ENCODE measurements at regions not wholly inside any gene's neighbourhood (a gene's known extent, or its start where the extent isn't known, plus 50 kb on each side); places are given as distances from the start of the nearest gene placed in this dataset.
A peak's percentile ranks its signal among the peaks of the same experiment; 100 is the strongest.

- peaks cover 0 to 12% of the 10 kb centered on the region in 2 donors for H3K9me3 ChIP-seq
- no peaks in the 10 kb centered on the region for H3K27me3 ChIP-seq
- DNase-seq (ENCODE audit: low spot score), result peak; percentile 72
- H3K4me1 ChIP-seq, result peaks cover 0 to 16% of the 10 kb centered on the region in 2 donors
- no peak for TF ChIP-seq CTCF (IDR thresholded peaks at IDR 0.05)
- H3K36me3 ChIP-seq, result no peaks in the 10 kb centered on the region
- no peak overlapping the region for H3K4me3 ChIP-seq
- H3K27ac ChIP-seq, result peak overlapping the region; percentile 63 to 68
Measured at GRCh38 chr2:42854207-42854818, 61.9 kb upstream of the HAAO start.

DNA sequence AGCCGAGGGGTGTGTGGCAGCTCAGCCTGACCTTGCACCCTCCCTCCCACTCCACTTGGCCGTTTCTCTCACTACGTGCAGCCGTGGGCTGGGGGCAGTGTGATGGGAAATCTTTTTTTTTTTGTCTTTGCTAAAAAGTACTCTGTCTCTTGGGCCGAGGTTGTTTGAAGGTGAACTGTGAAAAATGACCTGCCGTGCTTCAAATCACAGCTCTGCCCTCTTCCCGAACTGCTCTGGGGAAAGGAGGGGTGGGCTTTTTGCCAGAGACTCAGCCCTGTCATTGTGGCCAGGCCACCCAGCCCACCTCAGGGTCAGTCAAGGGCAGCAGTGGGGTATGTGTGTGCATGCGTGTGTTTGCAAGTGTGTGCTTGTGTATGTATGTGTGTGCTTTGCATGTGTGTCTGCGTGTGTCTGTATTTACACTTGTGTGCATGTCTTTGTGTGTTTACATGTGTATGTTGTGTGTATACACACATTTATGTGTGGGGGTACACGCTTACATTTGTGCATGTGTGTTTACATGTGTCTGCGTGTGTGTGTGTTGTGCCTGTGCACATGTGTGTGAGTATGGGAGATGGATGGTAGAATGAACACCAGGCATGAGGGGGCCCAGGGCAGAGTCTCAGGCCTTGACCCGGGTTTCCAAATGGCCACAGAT is 61.3 kb upstream of the HAAO start:
- no peak for TF ChIP-seq CTCF (IDR thresholded peaks at IDR 0.05)
- Histone ChIP-seq H3K36me3 (no peaks in the 10 kb centered on the region), H3K4me3 (no peak overlapping the region), H3K9me3 (peaks cover 0 to 7% of the 10 kb centered on the region in 2 donors), H3K27ac (peak overlapping the region in 1 of 2 donors; percentile 68), H3K27me3 (no peaks in the 10 kb centered on the region), H3K4me1 (peaks cover 0 to 19% of the 10 kb centered on the region in 2 donors)
- DNase-seq (ENCODE audit: low spot score), result no peak

- Histone ChIP-seq H3K27me3 (no peaks in the 10 kb centered on the region), H3K9me3 (no peaks in the 10 kb centered on the region), H3K4me3 (no peak overlapping the region), H3K27ac (no peak overlapping the region), H3K36me3 (no peaks in the 10 kb centered on the region), H3K4me1 (peaks cover 0 to 24% of the 10 kb centered on the region in 2 donors)
- DNase-seq (ENCODE audit: low spot score), result no peak
- no peak for TF ChIP-seq CTCF (IDR thresholded peaks at IDR 0.05)
Measured at GRCh38 chr2:42852798-42853197, 60.4 kb upstream of the HAAO start.

- H3K27me3 ChIP-seq, result no peaks in the 10 kb centered on the region
- TF ChIP-seq CTCF (IDR thresholded peaks at IDR 0.05), result no peak
- H3K9me3 ChIP-seq, result no peaks in the 10 kb centered on the region
- H3K27ac ChIP-seq, result no peak overlapping the region
- peaks cover 0 to 24% of the 10 kb centered on the region in 2 donors for H3K4me1 ChIP-seq
- no peaks in the 10 kb centered on the region for H3K36me3 ChIP-seq
- H3K4me3 ChIP-seq, result no peak overlapping the region
- no peak for DNase-seq (ENCODE audit: low spot score)
Measured at GRCh38 chr2:42851740-42852250, 59.4 kb upstream of the HAAO start.

- no peak overlapping the region for H3K27ac ChIP-seq
- no peaks in the 10 kb centered on the region for H3K36me3 ChIP-seq
- H3K4me3 ChIP-seq, result no peak overlapping the region
- TF ChIP-seq CTCF (IDR thresholded peaks at IDR 0.05), result no peak
- no peaks in the 10 kb centered on the region for H3K27me3 ChIP-seq
- H3K4me1 ChIP-seq, result peaks cover 0 to 24% of the 10 kb centered on the region in 2 donors
- no peaks in the 10 kb centered on the region for H3K9me3 ChIP-seq
- DNase-seq (ENCODE audit: low spot score), result no peak
Measured at GRCh38 chr2:42851186-42851585, 58.8 kb upstream of the HAAO start.
